NB4 (cell line): ENCODE measurements at regions not wholly inside any gene's neighbourhood (a gene's known extent, or its start where the extent isn't known, plus 50 kb on each side); places are given as distances from the start of the nearest gene placed in this dataset.

Source experiments
- DNase-seq: peaks from one replicate; pipeline ENCODE4 v3.0.0; 2010; ENCODE audit warnings: low read depth
- H3K4me3 ChIP-seq: one replicate; pipeline ENCODE4 v1.5.1; 2011; ENCODE audit warnings: mild to moderate bottlenecking, low read depth, low read length, moderate library complexity
- MYC ChIP-seq: IDR thresholded peaks from 2 replicates; pipeline ENCODE4 v1.6.1; 2011; ENCODE audit warnings: low read depth, low read length
- POLR2A ChIP-seq: IDR thresholded peaks from 2 replicates; pipeline ENCODE4 v1.6.1; 2011; ENCODE audit warnings: mild to moderate bottlenecking; ENCODE audit not compliant: insufficient read length; ENCODE audit errors: extremely low read depth
- TF ChIP-seq, protein P1 (sequence below): IDR thresholded peaks from one replicate; pipeline ENCODE4 v1.5.1; 2012; ENCODE audit warnings: low read depth, low read length
- TF ChIP-seq, protein P2 (sequence below): IDR thresholded peaks from 2 replicates; pipeline ENCODE4 v1.6.1; 2011; ENCODE audit warnings: low read depth, low read length

DNA sequence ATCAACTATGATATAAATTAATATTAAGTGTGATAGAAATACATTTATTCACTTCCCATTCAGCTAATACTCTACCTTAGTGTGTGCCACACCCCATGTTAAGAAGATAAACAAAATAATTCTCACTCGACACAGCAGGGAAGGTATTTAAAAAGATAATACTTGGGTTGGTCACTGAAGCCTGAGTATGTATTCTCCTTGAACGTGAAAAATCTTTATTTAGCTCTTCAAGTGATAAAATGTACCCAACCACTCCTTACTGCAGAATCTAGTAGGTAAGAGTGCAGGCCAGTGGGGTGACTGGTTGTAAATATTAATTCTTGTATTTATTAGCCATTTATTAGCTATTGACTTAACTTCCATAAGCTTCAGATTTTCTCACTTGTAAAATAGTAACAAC lies 372.7 kb upstream of the THBS1 start:
- TF ChIP-seq, protein P1, sequence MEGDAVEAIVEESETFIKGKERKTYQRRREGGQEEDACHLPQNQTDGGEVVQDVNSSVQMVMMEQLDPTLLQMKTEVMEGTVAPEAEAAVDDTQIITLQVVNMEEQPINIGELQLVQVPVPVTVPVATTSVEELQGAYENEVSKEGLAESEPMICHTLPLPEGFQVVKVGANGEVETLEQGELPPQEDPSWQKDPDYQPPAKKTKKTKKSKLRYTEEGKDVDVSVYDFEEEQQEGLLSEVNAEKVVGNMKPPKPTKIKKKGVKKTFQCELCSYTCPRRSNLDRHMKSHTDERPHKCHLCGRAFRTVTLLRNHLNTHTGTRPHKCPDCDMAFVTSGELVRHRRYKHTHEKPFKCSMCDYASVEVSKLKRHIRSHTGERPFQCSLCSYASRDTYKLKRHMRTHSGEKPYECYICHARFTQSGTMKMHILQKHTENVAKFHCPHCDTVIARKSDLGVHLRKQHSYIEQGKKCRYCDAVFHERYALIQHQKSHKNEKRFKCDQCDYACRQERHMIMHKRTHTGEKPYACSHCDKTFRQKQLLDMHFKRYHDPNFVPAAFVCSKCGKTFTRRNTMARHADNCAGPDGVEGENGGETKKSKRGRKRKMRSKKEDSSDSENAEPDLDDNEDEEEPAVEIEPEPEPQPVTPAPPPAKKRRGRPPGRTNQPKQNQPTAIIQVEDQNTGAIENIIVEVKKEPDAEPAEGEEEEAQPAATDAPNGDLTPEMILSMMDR, result no peak
- TF ChIP-seq, protein P2, sequence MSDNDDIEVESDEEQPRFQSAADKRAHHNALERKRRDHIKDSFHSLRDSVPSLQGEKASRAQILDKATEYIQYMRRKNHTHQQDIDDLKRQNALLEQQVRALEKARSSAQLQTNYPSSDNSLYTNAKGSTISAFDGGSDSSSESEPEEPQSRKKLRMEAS, result no peak
- TF ChIP-seq POLR2A (no peak), MYC (no peak)
- no peak for DNase-seq
- H3K4me3 ChIP-seq, result no peak overlapping the region

DNA sequence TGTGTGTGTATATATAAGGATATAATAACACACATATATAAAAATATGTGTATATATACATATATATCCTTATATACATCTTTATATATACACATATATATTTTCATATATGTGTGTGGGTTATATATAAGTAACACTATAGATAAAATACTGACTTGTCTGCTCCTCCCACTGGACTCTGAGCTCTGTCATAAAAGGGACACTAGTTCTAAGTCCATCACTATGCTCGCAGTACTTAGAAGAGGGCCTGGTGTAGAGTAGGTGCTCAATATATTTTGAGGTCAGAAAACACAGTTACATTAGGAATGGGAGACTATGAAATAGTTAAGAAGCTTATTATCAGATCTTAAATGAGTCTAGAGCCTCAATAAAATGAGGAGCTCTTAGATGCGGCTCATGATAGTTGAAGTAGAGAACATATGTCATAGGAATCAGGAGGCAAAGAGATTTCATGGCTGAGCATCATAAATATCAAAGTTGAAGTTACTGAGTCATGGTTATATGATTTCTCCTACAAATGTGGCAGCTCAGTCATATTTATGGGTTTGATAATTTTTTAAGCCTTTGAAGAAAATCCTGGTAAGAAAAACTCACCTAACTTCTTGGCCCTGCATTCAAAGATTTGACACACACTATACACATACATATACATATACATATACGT lies 371.2 kb upstream of the THBS1 start:
- DNase-seq, result no peak
- no peak overlapping the region for H3K4me3 ChIP-seq
- TF ChIP-seq, protein P1, result no peak
- TF ChIP-seq POLR2A (no peak), MYC (no peak)
- TF ChIP-seq, protein P2, result no peak

- TF ChIP-seq MYC, result no peak
- no peak for DNase-seq
- H3K4me3 ChIP-seq, result no peak overlapping the region
Measured at GRCh38 chr15:39211108-39211979, 369.5 kb upstream of the THBS1 start.

DNA sequence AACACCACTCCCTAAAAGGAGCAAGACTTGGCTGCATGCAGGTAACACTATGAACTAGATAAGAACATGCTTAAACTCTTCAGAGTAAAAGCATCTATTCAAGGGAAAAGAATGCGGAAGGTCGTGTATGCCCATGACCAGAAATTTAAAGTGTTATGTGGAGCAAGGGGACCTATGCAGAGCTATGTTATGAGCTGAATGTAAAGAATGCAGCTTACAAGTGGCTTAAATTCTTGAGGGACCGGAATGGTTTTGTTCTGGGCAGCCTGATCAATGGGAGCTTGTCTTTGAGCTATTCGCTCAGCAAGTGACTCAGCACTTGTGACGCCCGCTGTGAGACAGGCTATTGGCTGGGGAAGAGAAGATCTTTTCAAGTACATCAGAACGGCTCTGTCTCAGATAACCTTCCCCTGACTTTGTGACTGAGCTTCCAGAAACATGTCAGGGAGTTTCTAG lies 367.5 kb upstream of the THBS1 start:
- DNase-seq, result peak; percentile 26
- H3K4me3 ChIP-seq, result no peak overlapping the region

GRCh38 chr15:39215015-39215414 lies 365.9 kb upstream of the THBS1 start:
- H3K4me3 ChIP-seq, result no peak overlapping the region
- TF ChIP-seq, protein P2, result no peak
- TF ChIP-seq POLR2A (no peak), MYC (no peak)
- TF ChIP-seq, protein P1, result no peak
- DNase-seq, result no peak

More for the DNA sequence above, 367.5 kb upstream of the THBS1 start:
- TF ChIP-seq MYC, result no peak
- TF ChIP-seq, protein P2, result no peak
- TF ChIP-seq POLR2A, result no peak

- H3K4me3 ChIP-seq, result no peak overlapping the region
- no peak for DNase-seq
- no peak for TF ChIP-seq POLR2A
- TF ChIP-seq, protein P2, result no peak
- TF ChIP-seq MYC, result no peak
- TF ChIP-seq, protein P1, result no peak
Measured at GRCh38 chr15:39216816-39217215, 364.1 kb upstream of the THBS1 start.
